Mammary epithelial cell (primary cell): ENCODE measurements at regions not wholly inside any gene's neighbourhood (a gene's known extent, or its start where the extent isn't known, plus 50 kb on each side); places are given as distances from the start of the nearest gene placed in this dataset.

Experiments
- CTCF ChIP-seq, 2 donors: IDR thresholded peaks in 1 of 2; conservative IDR thresholded peaks in 1 of 2; 2 replicates each; pipeline ENCODE4 v1.5.1; 2011 to 2012; ENCODE audit warnings: inconsistent platforms in 2 of 2, low read length in 2 of 2, mild to moderate bottlenecking in 2 of 2, control low read depth in 1 of 2, low read depth in 1 of 2; ENCODE audit not compliant: insufficient read depth in 1 of 2; ENCODE audit errors: extremely low read depth in 1 of 2
- EZH2 ChIP-seq: IDR thresholded peaks from 2 replicates; pipeline ENCODE4 v1.6.1; 2012; ENCODE audit warnings: low read length, inconsistent platforms, borderline replicate concordance

GRCh38 chr2:43023791-43024514 is 202.5 kb downstream of the ZFP36L2 start:
- no peak for TF ChIP-seq CTCF (conservative IDR thresholded peaks at IDR 0.05 in 1 of 2, IDR thresholded peaks at IDR 0.05 in 1 of 2; ENCODE audit: extremely low read depth in 1 of 2, insufficient read depth in 1 of 2, low read depth in 1 of 2, low read length in 2 of 2)
- TF ChIP-seq EZH2: no peak
